HG03439 (cell line): ENCODE measurements at regions not wholly inside any gene's neighbourhood (a gene's known extent, or its start where the extent isn't known, plus 50 kb on each side); places are given as distances from the start of the nearest gene placed in this dataset.
A peak's percentile ranks its signal among the peaks of the same experiment; 100 is the strongest.

ENCODE experiments used
- ATAC-seq: cut with Tn5 transposase; IDR thresholded peaks from one replicate; pipeline ENCODE4 v1.9.1; 2021; ENCODE audit warnings: mild to moderate bottlenecking, moderate library complexity; ENCODE audit not compliant: unreplicated experiment

- no peak for ATAC-seq
These were observed 458.0 kb downstream of the FLRT2 start for GRCh38 chr14:85987907-85988306.

GRCh38 chr14:85987292-85987691, 457.3 kb downstream of the FLRT2 start:
- no peak for ATAC-seq

- ATAC-seq: no peak
These were observed 448.8 kb downstream of the FLRT2 start for GRCh38 chr14:85978582-85979250.

- ATAC-seq: no peak
These were observed 444.7 kb downstream of the FLRT2 start for GRCh38 chr14:85974602-85975001.

GRCh38 chr14:85963486-85963885, 433.5 kb downstream of the FLRT2 start:
- ATAC-seq: no peak

GRCh38 chr14:85960756-85961155, 430.8 kb downstream of the FLRT2 start:
- no peak for ATAC-seq

- no peak for ATAC-seq
These were observed 429.1 kb downstream of the FLRT2 start for GRCh38 chr14:85959063-85959462.

- ATAC-seq: no peak
These were observed 428.1 kb downstream of the FLRT2 start for GRCh38 chr14:85958069-85958468.

- ATAC-seq: no peak
These were observed 423.3 kb downstream of the FLRT2 start for GRCh38 chr14:85953265-85953664.

- ATAC-seq: no peak
These were observed 418.2 kb downstream of the FLRT2 start for GRCh38 chr14:85948153-85948552.

GRCh38 chr14:85947461-85948139, 417.7 kb downstream of the FLRT2 start:
- no peak for ATAC-seq

GRCh38 chr14:85943192-85943591, 413.2 kb downstream of the FLRT2 start:
- ATAC-seq: no peak

GRCh38 chr14:85934886-85935254, 404.9 kb downstream of the FLRT2 start:
- peak; percentile 44 for ATAC-seq

- ATAC-seq: peak; percentile 93
These were observed 404.4 kb downstream of the FLRT2 start for GRCh38 chr14:85934123-85934885.

- ATAC-seq: no peak
These were observed 391.3 kb downstream of the FLRT2 start for GRCh38 chr14:85921241-85921640.

- no peak for ATAC-seq
These were observed 387.8 kb downstream of the FLRT2 start for GRCh38 chr14:85917716-85918115.

GRCh38 chr14:85915711-85916110, 385.8 kb downstream of the FLRT2 start:
- no peak for ATAC-seq

- no peak for ATAC-seq
These were observed 382.2 kb downstream of the FLRT2 start for GRCh38 chr14:85912141-85912540.

GRCh38 chr14:85911044-85911443, 381.1 kb downstream of the FLRT2 start:
- ATAC-seq: no peak

- no peak for ATAC-seq
These were observed 379.6 kb downstream of the FLRT2 start for GRCh38 chr14:85909581-85909980.

GRCh38 chr14:85907536-85907935, 377.6 kb downstream of the FLRT2 start:
- ATAC-seq: no peak

GRCh38 chr14:85897808-85898207, 367.9 kb downstream of the FLRT2 start:
- no peak for ATAC-seq
